CD4-positive, alpha-beta T cell treated with Interleukin-10 for 1 hour (primary cell): ENCODE measurements at regions not wholly inside any gene's neighbourhood (a gene's known extent, or its start where the extent isn't known, plus 50 kb on each side); places are given as distances from the start of the nearest gene placed in this dataset.
"Not testable (repeated sequence)": the region's sequence is repeated elsewhere in the genome, so short reads cannot be mapped to it uniquely, and the experiment has no call there.

Source experiments
- DNase-seq: peaks from one replicate; pipeline ENCODE4 v3.0.0-alpha.2; 2020

GRCh38 chr12:89833337-89834252 is 125.0 kb upstream of the ATP2B1 start:
- DNase-seq: no peak

GRCh38 chr12:89832336-89832735 is 123.7 kb upstream of the ATP2B1 start:
- no peak for DNase-seq

GRCh38 chr12:89831310-89832095 is 122.9 kb upstream of the ATP2B1 start:
- no peak for DNase-seq

- DNase-seq: no peak
These were observed 120.9 kb upstream of the ATP2B1 start for GRCh38 chr12:89829434-89829975.

GRCh38 chr12:89828575-89828974 is 119.9 kb upstream of the ATP2B1 start:
- DNase-seq: no peak

- DNase-seq: no peak
These were observed 119.0 kb upstream of the ATP2B1 start for GRCh38 chr12:89827592-89827991.

GRCh38 chr12:89826468-89826867 is 117.8 kb upstream of the ATP2B1 start:
- DNase-seq: no peak

- DNase-seq: peak; percentile 28
These were observed 117.2 kb upstream of the ATP2B1 start for GRCh38 chr12:89825591-89826449.

- DNase-seq: no peak
These were observed 116.2 kb upstream of the ATP2B1 start for GRCh38 chr12:89824822-89825221.

GRCh38 chr12:89822992-89823391 is 114.4 kb upstream of the ATP2B1 start:
- DNase-seq: not testable (repeated sequence)

- DNase-seq: no peak
These were observed 113.3 kb upstream of the ATP2B1 start for GRCh38 chr12:89821896-89822295.

- DNase-seq: no peak
These were observed 109.0 kb upstream of the ATP2B1 start for GRCh38 chr12:89817501-89818226.

- no peak for DNase-seq
These were observed 106.6 kb upstream of the ATP2B1 start for GRCh38 chr12:89815225-89815624.

- no peak for DNase-seq
These were observed 94.8 kb upstream of the ATP2B1 start for GRCh38 chr12:89803412-89803811.

- no peak for DNase-seq
These were observed 92.6 kb upstream of the ATP2B1 start for GRCh38 chr12:89801284-89801683.

GRCh38 chr12:89800435-89800834 is 91.8 kb upstream of the ATP2B1 start:
- DNase-seq: no peak

- no peak for DNase-seq
These were observed 90.7 kb upstream of the ATP2B1 start for GRCh38 chr12:89799316-89799715.

GRCh38 chr12:89797436-89797835 is 88.8 kb upstream of the ATP2B1 start:
- DNase-seq: no peak

GRCh38 chr12:89796798-89797382 is 88.3 kb upstream of the ATP2B1 start:
- no peak for DNase-seq

GRCh38 chr12:89793946-89794345 is 85.3 kb upstream of the ATP2B1 start:
- no peak for DNase-seq

GRCh38 chr12:89791286-89791685 is 82.6 kb upstream of the ATP2B1 start:
- DNase-seq: no peak

GRCh38 chr12:89789862-89790261 is 81.2 kb upstream of the ATP2B1 start:
- DNase-seq: peak; percentile 20
